H1 (cell line): ENCODE measurements at regions not wholly inside any gene's neighbourhood (a gene's known extent, or its start where the extent isn't known, plus 50 kb on each side); places are given as distances from the start of the nearest gene placed in this dataset.

Experiments used
- TF ChIP-seq, protein P1 (sequence below): fragments of 300-600 bp; sonication (generic); IDR thresholded peaks from 2 replicates; pipeline ENCODE4 v1.7.1; 2012; ENCODE audit warnings: low read length, moderate library complexity, mild to moderate bottlenecking, inconsistent platforms; ENCODE audit not compliant: insufficient replicate concordance

DNA sequence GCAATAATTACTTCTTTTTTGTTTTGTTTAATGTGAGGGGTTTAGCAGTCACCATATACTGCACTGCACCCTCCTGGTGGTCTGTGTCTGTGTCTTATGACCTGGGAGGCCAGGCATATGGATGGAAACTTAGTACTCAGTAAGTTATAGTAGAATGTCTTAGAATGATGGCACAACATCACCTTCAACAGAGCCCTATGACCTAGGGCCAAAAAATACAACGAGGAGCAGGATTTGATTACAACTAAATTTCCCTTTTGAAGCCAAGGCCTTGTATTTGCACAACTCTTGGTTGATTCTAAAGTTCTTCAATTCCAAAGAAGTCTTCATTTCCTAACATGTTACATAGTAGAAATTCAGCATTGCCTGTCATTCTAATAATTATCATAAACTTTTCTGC is 422.1 kb upstream of the PIK3R1 start (continued):
- TF ChIP-seq, protein P1, sequence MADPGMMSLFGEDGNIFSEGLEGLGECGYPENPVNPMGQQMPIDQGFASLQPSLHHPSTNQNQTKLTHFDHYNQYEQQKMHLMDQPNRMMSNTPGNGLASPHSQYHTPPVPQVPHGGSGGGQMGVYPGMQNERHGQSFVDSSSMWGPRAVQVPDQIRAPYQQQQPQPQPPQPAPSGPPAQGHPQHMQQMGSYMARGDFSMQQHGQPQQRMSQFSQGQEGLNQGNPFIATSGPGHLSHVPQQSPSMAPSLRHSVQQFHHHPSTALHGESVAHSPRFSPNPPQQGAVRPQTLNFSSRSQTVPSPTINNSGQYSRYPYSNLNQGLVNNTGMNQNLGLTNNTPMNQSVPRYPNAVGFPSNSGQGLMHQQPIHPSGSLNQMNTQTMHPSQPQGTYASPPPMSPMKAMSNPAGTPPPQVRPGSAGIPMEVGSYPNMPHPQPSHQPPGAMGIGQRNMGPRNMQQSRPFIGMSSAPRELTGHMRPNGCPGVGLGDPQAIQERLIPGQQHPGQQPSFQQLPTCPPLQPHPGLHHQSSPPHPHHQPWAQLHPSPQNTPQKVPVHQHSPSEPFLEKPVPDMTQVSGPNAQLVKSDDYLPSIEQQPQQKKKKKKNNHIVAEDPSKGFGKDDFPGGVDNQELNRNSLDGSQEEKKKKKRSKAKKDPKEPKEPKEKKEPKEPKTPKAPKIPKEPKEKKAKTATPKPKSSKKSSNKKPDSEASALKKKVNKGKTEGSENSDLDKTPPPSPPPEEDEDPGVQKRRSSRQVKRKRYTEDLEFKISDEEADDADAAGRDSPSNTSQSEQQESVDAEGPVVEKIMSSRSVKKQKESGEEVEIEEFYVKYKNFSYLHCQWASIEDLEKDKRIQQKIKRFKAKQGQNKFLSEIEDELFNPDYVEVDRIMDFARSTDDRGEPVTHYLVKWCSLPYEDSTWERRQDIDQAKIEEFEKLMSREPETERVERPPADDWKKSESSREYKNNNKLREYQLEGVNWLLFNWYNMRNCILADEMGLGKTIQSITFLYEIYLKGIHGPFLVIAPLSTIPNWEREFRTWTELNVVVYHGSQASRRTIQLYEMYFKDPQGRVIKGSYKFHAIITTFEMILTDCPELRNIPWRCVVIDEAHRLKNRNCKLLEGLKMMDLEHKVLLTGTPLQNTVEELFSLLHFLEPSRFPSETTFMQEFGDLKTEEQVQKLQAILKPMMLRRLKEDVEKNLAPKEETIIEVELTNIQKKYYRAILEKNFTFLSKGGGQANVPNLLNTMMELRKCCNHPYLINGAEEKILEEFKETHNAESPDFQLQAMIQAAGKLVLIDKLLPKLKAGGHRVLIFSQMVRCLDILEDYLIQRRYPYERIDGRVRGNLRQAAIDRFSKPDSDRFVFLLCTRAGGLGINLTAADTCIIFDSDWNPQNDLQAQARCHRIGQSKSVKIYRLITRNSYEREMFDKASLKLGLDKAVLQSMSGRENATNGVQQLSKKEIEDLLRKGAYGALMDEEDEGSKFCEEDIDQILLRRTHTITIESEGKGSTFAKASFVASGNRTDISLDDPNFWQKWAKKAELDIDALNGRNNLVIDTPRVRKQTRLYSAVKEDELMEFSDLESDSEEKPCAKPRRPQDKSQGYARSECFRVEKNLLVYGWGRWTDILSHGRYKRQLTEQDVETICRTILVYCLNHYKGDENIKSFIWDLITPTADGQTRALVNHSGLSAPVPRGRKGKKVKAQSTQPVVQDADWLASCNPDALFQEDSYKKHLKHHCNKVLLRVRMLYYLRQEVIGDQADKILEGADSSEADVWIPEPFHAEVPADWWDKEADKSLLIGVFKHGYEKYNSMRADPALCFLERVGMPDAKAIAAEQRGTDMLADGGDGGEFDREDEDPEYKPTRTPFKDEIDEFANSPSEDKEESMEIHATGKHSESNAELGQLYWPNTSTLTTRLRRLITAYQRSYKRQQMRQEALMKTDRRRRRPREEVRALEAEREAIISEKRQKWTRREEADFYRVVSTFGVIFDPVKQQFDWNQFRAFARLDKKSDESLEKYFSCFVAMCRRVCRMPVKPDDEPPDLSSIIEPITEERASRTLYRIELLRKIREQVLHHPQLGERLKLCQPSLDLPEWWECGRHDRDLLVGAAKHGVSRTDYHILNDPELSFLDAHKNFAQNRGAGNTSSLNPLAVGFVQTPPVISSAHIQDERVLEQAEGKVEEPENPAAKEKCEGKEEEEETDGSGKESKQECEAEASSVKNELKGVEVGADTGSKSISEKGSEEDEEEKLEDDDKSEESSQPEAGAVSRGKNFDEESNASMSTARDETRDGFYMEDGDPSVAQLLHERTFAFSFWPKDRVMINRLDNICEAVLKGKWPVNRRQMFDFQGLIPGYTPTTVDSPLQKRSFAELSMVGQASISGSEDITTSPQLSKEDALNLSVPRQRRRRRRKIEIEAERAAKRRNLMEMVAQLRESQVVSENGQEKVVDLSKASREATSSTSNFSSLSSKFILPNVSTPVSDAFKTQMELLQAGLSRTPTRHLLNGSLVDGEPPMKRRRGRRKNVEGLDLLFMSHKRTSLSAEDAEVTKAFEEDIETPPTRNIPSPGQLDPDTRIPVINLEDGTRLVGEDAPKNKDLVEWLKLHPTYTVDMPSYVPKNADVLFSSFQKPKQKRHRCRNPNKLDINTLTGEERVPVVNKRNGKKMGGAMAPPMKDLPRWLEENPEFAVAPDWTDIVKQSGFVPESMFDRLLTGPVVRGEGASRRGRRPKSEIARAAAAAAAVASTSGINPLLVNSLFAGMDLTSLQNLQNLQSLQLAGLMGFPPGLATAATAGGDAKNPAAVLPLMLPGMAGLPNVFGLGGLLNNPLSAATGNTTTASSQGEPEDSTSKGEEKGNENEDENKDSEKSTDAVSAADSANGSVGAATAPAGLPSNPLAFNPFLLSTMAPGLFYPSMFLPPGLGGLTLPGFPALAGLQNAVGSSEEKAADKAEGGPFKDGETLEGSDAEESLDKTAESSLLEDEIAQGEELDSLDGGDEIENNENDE = no peak
